ENCODE measurements at regions not wholly inside any gene's neighbourhood (a gene's known extent, or its start where the extent isn't known, plus 50 kb on each side); places are given as distances from the start of the nearest gene placed in this dataset.

DNA sequence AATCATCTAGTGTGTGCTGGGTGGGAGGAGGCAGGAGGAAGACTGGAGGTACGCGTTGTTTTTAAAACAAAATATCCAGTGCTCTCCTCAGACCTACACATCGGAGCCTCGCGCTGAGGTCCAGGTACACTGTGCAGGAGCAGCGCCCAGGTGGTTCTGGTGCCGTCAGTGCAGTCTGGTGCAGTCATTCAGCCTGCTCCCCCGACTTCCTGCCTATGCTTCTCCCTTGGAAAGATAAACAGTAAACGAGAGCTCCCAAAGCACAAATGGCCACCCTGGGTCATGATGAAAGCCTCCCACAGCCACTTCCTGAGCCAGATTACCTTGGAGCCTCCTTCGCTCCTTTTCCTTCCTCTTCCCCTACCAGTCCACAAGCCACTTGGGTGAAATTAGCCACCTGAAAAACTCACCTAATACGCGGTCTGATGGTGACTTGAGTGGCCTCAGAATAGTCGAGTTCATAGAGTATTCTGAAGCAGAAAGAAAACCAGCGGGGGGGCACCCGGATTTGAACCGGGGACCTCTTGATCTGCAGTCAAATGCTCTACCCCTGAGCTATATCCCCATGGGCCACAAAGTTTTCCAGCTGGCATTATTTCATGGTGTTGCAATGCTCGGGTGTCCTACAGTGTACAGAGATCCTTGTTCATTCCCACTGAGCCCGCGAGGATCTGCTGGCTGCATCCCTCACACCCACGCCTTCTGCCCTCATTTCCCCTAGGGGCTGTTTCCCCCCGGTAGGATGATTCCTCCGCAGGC lies 82.5 kb downstream of the ZNF467 start (continued):
- TF ChIP-seq, protein P1, sequence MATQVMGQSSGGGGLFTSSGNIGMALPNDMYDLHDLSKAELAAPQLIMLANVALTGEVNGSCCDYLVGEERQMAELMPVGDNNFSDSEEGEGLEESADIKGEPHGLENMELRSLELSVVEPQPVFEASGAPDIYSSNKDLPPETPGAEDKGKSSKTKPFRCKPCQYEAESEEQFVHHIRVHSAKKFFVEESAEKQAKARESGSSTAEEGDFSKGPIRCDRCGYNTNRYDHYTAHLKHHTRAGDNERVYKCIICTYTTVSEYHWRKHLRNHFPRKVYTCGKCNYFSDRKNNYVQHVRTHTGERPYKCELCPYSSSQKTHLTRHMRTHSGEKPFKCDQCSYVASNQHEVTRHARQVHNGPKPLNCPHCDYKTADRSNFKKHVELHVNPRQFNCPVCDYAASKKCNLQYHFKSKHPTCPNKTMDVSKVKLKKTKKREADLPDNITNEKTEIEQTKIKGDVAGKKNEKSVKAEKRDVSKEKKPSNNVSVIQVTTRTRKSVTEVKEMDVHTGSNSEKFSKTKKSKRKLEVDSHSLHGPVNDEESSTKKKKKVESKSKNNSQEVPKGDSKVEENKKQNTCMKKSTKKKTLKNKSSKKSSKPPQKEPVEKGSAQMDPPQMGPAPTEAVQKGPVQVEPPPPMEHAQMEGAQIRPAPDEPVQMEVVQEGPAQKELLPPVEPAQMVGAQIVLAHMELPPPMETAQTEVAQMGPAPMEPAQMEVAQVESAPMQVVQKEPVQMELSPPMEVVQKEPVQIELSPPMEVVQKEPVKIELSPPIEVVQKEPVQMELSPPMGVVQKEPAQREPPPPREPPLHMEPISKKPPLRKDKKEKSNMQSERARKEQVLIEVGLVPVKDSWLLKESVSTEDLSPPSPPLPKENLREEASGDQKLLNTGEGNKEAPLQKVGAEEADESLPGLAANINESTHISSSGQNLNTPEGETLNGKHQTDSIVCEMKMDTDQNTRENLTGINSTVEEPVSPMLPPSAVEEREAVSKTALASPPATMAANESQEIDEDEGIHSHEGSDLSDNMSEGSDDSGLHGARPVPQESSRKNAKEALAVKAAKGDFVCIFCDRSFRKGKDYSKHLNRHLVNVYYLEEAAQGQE (IDR thresholded peaks at IDR 0.05; ENCODE audit: borderline replicate concordance in 1 of 2, low read depth in 1 of 2, low read length in 2 of 2) = no peak
- TF ChIP-seq, protein P2, sequence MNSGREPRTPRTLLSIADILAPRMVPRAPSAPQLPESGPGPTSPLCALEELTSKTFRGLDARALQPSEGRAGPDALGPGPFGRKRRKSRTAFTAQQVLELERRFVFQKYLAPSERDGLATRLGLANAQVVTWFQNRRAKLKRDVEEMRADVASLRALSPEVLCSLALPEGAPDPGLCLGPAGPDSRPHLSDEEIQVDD (CRISPR knock-in tag; IDR thresholded peaks at IDR 0.05; ENCODE audit: borderline replicate concordance) = no peak
- TF ChIP-seq ADNP (CRISPR knock-in tag; IDR thresholded peaks at IDR 0.05) (peak; percentile 52; the same call in 1 of the 2 replicates), ZNF607 (CRISPR knock-in tag; IDR thresholded peaks at IDR 0.05; ENCODE audit: borderline replicate concordance) (peak; percentile 53; the same call in 1 of the 2 replicates), NR2F1 (CRISPR knock-in tag; IDR thresholded peaks at IDR 0.05) (peak in 1 of 2 experiments; percentile 66; a peak in 1 of 4 replicates), KLF15 (CRISPR knock-in tag; IDR thresholded peaks at IDR 0.05; ENCODE audit: borderline replicate concordance) (no peak), ZNF20 (CRISPR knock-in tag; IDR thresholded peaks at IDR 0.05) (0 out of 2 replicates have a peak, but pooled peaks have one; percentile 41), ZNF205 (CRISPR knock-in tag; IDR thresholded peaks at IDR 0.05) (peak; percentile 76), RFXAP (CRISPR knock-in tag; IDR thresholded peaks at IDR 0.05; ENCODE audit: borderline replicate concordance) (no peak), ZNF17 (CRISPR knock-in tag; IDR thresholded peaks at IDR 0.05) (no peak), SP4 (CRISPR knock-in tag; IDR thresholded peaks at IDR 0.05) (peak; percentile 42; the same call in 1 of the 2 replicates), SMC3 (IDR thresholded peaks at IDR 0.05; ENCODE audit: low read length) (peak; percentile 11; the same call in 1 of the 2 replicates), ZFAT (CRISPR knock-in tag; conservative IDR thresholded peaks at IDR 0.05) (no peak), ZFP1 (CRISPR knock-in tag; IDR thresholded peaks at IDR 0.05) (peak; percentile 20; the same call in 1 of the 2 replicates), TARDBP (CRISPR knock-in tag; IDR thresholded peaks at IDR 0.05) (peak; percentile 62; the same call in 1 of the 2 replicates), CCDC6 (CRISPR knock-in tag; IDR thresholded peaks at IDR 0.05) (peak; percentile 57; the same call in 1 of the 2 replicates), RCOR2 (CRISPR knock-in tag; IDR thresholded peaks at IDR 0.05) (peak; percentile 70; the same call in 1 of the 2 replicates), BRCA1 (CRISPR knock-in tag; IDR thresholded peaks at IDR 0.05) (0 out of 2 replicates have a peak, but pooled peaks have one; percentile 61), BHLHE40 (IDR thresholded peaks at IDR 0.05; ENCODE audit: low read length) (no peak), SP1 (IDR thresholded peaks at IDR 0.05) (no peak), SP1 (CRISPR knock-in tag; IDR thresholded peaks at IDR 0.05) (no peak), XRCC5 (optimal IDR thresholded peaks at IDR 0.05; ENCODE audit: low read length) (peak; percentile 59), ZMYM2 (CRISPR knock-in tag; IDR thresholded peaks at IDR 0.05) (peak; percentile 83), ZNF160 (CRISPR knock-in tag; IDR thresholded peaks at IDR 0.05) (no peak)
- TF ChIP-seq, protein P3, sequence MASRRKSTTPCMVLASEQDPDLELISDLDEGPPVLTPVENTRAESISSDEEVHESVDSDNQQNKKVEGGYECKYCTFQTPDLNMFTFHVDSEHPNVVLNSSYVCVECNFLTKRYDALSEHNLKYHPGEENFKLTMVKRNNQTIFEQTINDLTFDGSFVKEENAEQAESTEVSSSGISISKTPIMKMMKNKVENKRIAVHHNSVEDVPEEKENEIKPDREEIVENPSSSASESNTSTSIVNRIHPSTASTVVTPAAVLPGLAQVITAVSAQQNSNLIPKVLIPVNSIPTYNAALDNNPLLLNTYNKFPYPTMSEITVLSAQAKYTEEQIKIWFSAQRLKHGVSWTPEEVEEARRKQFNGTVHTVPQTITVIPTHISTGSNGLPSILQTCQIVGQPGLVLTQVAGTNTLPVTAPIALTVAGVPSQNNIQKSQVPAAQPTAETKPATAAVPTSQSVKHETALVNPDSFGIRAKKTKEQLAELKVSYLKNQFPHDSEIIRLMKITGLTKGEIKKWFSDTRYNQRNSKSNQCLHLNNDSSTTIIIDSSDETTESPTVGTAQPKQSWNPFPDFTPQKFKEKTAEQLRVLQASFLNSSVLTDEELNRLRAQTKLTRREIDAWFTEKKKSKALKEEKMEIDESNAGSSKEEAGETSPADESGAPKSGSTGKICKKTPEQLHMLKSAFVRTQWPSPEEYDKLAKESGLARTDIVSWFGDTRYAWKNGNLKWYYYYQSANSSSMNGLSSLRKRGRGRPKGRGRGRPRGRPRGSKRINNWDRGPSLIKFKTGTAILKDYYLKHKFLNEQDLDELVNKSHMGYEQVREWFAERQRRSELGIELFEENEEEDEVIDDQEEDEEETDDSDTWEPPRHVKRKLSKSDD (CRISPR knock-in tag; IDR thresholded peaks at IDR 0.05; ENCODE audit: low read depth) = 0 out of 2 replicates have a peak, but pooled peaks have one; percentile 1

Data from HepG2 (cell line).